K562 (cell line): ENCODE measurements at regions not wholly inside any gene's neighbourhood (a gene's known extent, or its start where the extent isn't known, plus 50 kb on each side); places are given as distances from the start of the nearest gene placed in this dataset.

Experiments
- ATAC-seq: fragments of 200-7000 bp; cut with Tn5 transposase; 3 replicates; pipeline ENCODE4 v1.9.1; 2020; ENCODE audit warnings: moderate library complexity
- BruUV-seq: library from RNA; stranded (reverse); fragments of 400-500 nt; replicated peaks from 2 replicates; lab custom pipeline; 2021; lab: Mats Ljungman, UMichigan
- CTCF ChIA-PET: fragments of 300-600 bp; formaldehyde crosslinking; extraction: SDS; loops from one replicate; lab custom pipeline; 2021; ENCODE audit warnings: low intra/inter-chr PET ratio; lab: Yijun Ruan, JAX
- POLR2A ChIA-PET: fragments of 300-600, 350-650 bp; sonication (Branson Sonifier 250); formaldehyde crosslinking; extraction: SDS; loops from one replicate; lab custom pipeline; 2021; ENCODE audit warnings: antibody characterized with exemption, inconsistent platforms; lab: Yijun Ruan, JAX
- DNase-seq, 4 experiments: peaks; one replicate each; pipeline versions ENCODE4 v3.0.0 to v3.0.0-alpha.2; 2011 to 2018; ENCODE audit warnings: low spot score in 3 of 4, mixed read lengths in 3 of 4; ENCODE audit errors: extremely low read depth in 1 of 4
- FAIRE-seq: peaks from 2 replicates; lab custom pipeline; 2011; peaks lifted over from hg19 to GRCh38; lab: Jason Lieb, UNC
- H2AFZ ChIP-seq: 2 replicates; pipeline ENCODE4 v1.6.0; 2011; ENCODE audit warnings: low read depth, low read length, control low read depth, inconsistent platforms
- H3K27ac ChIP-seq: fragments of 200-600 bp; 3 replicates; pipeline ENCODE4 v1.8.0; 2011; ENCODE audit warnings: low read depth, mild to moderate bottlenecking, control low read depth, inconsistent platforms, low read length, moderate library complexity, mixed read lengths; ENCODE audit errors: extremely low read depth
- H3K27me3 ChIP-seq, 2 experiments: fragments of 300-600 bp in 1 of 2; 2 replicates in 1 of 2; 3 replicates in 1 of 2; pipeline versions ENCODE4 v1.6.0 to v1.8.0; 2011; ENCODE audit warnings: inconsistent platforms in 2 of 2, low read length in 2 of 2, mild to moderate bottlenecking in 1 of 2, mixed read lengths in 1 of 2, moderate library complexity in 1 of 2; ENCODE audit not compliant: control insufficient read depth in 2 of 2, insufficient read depth in 2 of 2
- H3K36me3 ChIP-seq: fragments of 300-600 bp; 3 replicates; pipeline ENCODE4 v1.8.0; 2011; ENCODE audit warnings: mild to moderate bottlenecking, low read length, inconsistent platforms; ENCODE audit not compliant: control insufficient read depth, insufficient read depth
- H3K4me1 ChIP-seq, 2 experiments: fragments of 200-600 bp in 1 of 2; replicated peaks in 1 of 2; 2 replicates in 1 of 2; 3 replicates in 1 of 2; pipeline versions ENCODE4 v1.5.1 to v1.8.0; 2011; ENCODE audit warnings: inconsistent platforms in 2 of 2, low read length in 2 of 2, mild to moderate bottlenecking in 1 of 2, mixed read lengths in 1 of 2, moderate library complexity in 1 of 2; ENCODE audit not compliant: control insufficient read depth in 2 of 2, insufficient read depth in 2 of 2
- H3K4me2 ChIP-seq: 2 replicates; pipeline ENCODE4 v1.6.1; 2011; ENCODE audit warnings: low read length, control low read depth, inconsistent platforms, mixed read lengths; ENCODE audit not compliant: insufficient read depth
- H3K4me3 ChIP-seq: fragments of 200-600 bp; sonication (generic), shearing (Covaris generic); 2 replicates; pipeline ENCODE4 v1.5.1; 2016; ENCODE audit warnings: control low read depth, inconsistent platforms
- H3K79me2 ChIP-seq: fragments of 200-600 bp; 3 replicates; pipeline ENCODE4 v1.8.0; 2011; ENCODE audit warnings: low read length, inconsistent platforms; ENCODE audit not compliant: control insufficient read depth, insufficient read depth
- H3K9ac ChIP-seq, 2 experiments: 2 replicates each; pipeline versions ENCODE4 v1.6.0 to v1.6.1; 2011; ENCODE audit warnings: low read depth in 2 of 2, low read length in 2 of 2, control low read depth in 1 of 2, inconsistent platforms in 1 of 2, mild to moderate bottlenecking in 1 of 2, mixed read lengths in 1 of 2; ENCODE audit not compliant: insufficient read depth in 1 of 2
- H3K9me1 ChIP-seq: one replicate; pipeline ENCODE4 v1.6.0; 2011; ENCODE audit warnings: inconsistent platforms, mild to moderate bottlenecking, low read length, moderate library complexity; ENCODE audit not compliant: control insufficient read depth, insufficient read depth
- H3K9me3 ChIP-seq: replicated peaks from 2 replicates; pipeline ENCODE4 v1.5.1; 2011; ENCODE audit warnings: low read depth, low read length, inconsistent platforms; ENCODE audit not compliant: control insufficient read depth, insufficient read depth
- H4K20me1 ChIP-seq: replicated peaks from 2 replicates; pipeline ENCODE4 v1.6.1; 2011; ENCODE audit warnings: low read length, inconsistent platforms, mixed read lengths; ENCODE audit not compliant: control insufficient read depth, insufficient read depth
- CEBPB ChIP-seq: fragments of 450-650 bp; IDR thresholded peaks from 2 replicates; pipeline ENCODE4 v1.6.1; 2016; ENCODE audit warnings: missing genetic modification characterization, missing compliant biosample characterization
- DPF2 ChIP-seq: fragments of 450-650 bp; IDR thresholded peaks from 2 replicates; pipeline ENCODE4 v1.6.1; 2016
- JUND ChIP-seq, 2 experiments: IDR thresholded peaks; 2 replicates in 1 of 2; 3 replicates in 1 of 2; pipeline ENCODE4 v1.6.1; 2011; ENCODE audit warnings: borderline replicate concordance in 2 of 2, low read depth in 2 of 2, low read length in 2 of 2, improper control_type of control experiment in 1 of 2, missing biosample characterization in 1 of 2, missing genetic modification characterization in 1 of 2, missing genetic modification reagents in 1 of 2
- MAFF ChIP-seq: IDR thresholded peaks from 2 replicates; pipeline ENCODE4 v1.6.1; 2012; ENCODE audit warnings: low read length, improper control_type of control experiment
- MTA2 ChIP-seq: fragments of 450-650 bp; IDR thresholded peaks from 2 replicates; pipeline ENCODE4 v1.6.1; 2016; ENCODE audit warnings: low read depth
- NCOR1 ChIP-seq: fragments of 450-650 bp; IDR thresholded peaks from 2 replicates; pipeline ENCODE4 v1.6.1; 2016; ENCODE audit warnings: mild to moderate bottlenecking, moderate library complexity
- PTTG1 ChIP-seq: fragments of 450-650 bp; IDR thresholded peaks from 2 replicates; pipeline ENCODE4 v1.6.1; 2016; ENCODE audit warnings: low read depth, mild to moderate bottlenecking, missing genetic modification characterization, missing compliant biosample characterization
- SMARCE1 ChIP-seq: fragments of 450-650 bp; IDR thresholded peaks from 2 replicates; pipeline ENCODE4 v1.7.1; 2016; ENCODE audit warnings: mild to moderate bottlenecking
- TAL1 ChIP-seq: fragments of 450-650 bp; IDR thresholded peaks from 2 replicates; pipeline ENCODE4 v1.6.1; 2016; ENCODE audit warnings: mild to moderate bottlenecking
- U2AF1 ChIP-seq: fragments of 200-400 bp; formaldehyde crosslinking; optimal IDR thresholded peaks from 2 replicates; pipeline ENCODE3; 2017; ENCODE audit warnings: mild to moderate bottlenecking, low read depth, low read length, moderate library complexity
- ZBTB17 ChIP-seq: fragments of 450-650 bp; formaldehyde crosslinking; IDR thresholded peaks from 2 replicates; pipeline ENCODE4 v1.4.0; 2020; ENCODE audit warnings: mild to moderate bottlenecking
- WGBS: fragments of 100-300 bp; shearing (Covaris generic); methylation state at CpG from one replicate; pipeline ENCODE4 v1.1.6; 2016; ENCODE audit warnings: low coverage, mixed read lengths; ENCODE audit not compliant: insufficient coverage; ENCODE audit errors: missing lambda C conversion rate; 5-methylcytosine and 5-hydroxymethylcytosine counted together
- in situ Hi-C: fragments of 300-500 bp; cut with MboI; formaldehyde crosslinking; loops from 4 replicates; pipeline ENCODE4 v1.15.0; 2018; ENCODE audit warnings: inconsistent platforms, mixed read lengths
- intact Hi-C: fragments of 100-400 bp; cut with micrococcal nuclease; formaldehyde crosslinking; loops from 2 replicates; pipeline ENCODE4 v1.14.2; 2022
- TF ChIP-seq, protein P1 (sequence below), 2 experiments: fragments of 450-650 bp; IDR thresholded peaks; 2 replicates each; pipeline ENCODE4 v1.6.1; 2016
- TF ChIP-seq, protein P2 (sequence below), 2 experiments: fragments of 450-650 bp; formaldehyde crosslinking in 1 of 2; IDR thresholded peaks; 2 replicates each; pipeline versions ENCODE4 v1.4.0 to v1.6.1; 2014 to 2020; ENCODE audit warnings: mild to moderate bottlenecking in 2 of 2, borderline replicate concordance in 1 of 2, low read depth in 1 of 2

GRCh38 chr13:66069570-66069969 lies 1160.6 kb downstream of the PCDH9 start:
- peak; percentile 35 for FAIRE-seq
- in situ Hi-C loops: no loop called here
- BruUV-seq: no TSS peak
- peak; percentile 61; the same call in 1 of the 2 replicates for TF ChIP-seq SMARCE1
- TF ChIP-seq ZBTB17 (CRISPR knock-in tag): peak; percentile 97
- 0 out of 2 replicates have a peak, but pooled peaks have one; percentile 22 for TF ChIP-seq MTA2
- TF ChIP-seq, protein P1, sequence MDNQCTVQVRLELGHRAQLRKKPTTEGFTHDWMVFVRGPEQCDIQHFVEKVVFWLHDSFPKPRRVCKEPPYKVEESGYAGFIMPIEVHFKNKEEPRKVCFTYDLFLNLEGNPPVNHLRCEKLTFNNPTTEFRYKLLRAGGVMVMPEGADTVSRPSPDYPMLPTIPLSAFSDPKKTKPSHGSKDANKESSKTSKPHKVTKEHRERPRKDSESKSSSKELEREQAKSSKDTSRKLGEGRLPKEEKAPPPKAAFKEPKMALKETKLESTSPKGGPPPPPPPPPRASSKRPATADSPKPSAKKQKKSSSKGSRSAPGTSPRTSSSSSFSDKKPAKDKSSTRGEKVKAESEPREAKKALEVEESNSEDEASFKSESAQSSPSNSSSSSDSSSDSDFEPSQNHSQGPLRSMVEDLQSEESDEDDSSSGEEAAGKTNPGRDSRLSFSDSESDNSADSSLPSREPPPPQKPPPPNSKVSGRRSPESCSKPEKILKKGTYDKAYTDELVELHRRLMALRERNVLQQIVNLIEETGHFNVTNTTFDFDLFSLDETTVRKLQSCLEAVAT (IDR thresholded peaks at IDR 0.05): peak in 1 of 2 experiments; percentile 90; a peak in 2 of 4 replicates
- 0 out of 2 replicates have a peak, but pooled peaks have one; percentile 40 for TF ChIP-seq NCOR1
- TF ChIP-seq DPF2: 0 out of 2 replicates have a peak, but pooled peaks have one; percentile 54
- no peak for TF ChIP-seq CEBPB (tag)
- no peak for TF ChIP-seq PTTG1 (tag)
- TF ChIP-seq TAL1: peak; percentile 55
- peak; percentile 12; the same call in 1 of the 2 replicates for TF ChIP-seq MAFF
- TF ChIP-seq, protein P2, sequence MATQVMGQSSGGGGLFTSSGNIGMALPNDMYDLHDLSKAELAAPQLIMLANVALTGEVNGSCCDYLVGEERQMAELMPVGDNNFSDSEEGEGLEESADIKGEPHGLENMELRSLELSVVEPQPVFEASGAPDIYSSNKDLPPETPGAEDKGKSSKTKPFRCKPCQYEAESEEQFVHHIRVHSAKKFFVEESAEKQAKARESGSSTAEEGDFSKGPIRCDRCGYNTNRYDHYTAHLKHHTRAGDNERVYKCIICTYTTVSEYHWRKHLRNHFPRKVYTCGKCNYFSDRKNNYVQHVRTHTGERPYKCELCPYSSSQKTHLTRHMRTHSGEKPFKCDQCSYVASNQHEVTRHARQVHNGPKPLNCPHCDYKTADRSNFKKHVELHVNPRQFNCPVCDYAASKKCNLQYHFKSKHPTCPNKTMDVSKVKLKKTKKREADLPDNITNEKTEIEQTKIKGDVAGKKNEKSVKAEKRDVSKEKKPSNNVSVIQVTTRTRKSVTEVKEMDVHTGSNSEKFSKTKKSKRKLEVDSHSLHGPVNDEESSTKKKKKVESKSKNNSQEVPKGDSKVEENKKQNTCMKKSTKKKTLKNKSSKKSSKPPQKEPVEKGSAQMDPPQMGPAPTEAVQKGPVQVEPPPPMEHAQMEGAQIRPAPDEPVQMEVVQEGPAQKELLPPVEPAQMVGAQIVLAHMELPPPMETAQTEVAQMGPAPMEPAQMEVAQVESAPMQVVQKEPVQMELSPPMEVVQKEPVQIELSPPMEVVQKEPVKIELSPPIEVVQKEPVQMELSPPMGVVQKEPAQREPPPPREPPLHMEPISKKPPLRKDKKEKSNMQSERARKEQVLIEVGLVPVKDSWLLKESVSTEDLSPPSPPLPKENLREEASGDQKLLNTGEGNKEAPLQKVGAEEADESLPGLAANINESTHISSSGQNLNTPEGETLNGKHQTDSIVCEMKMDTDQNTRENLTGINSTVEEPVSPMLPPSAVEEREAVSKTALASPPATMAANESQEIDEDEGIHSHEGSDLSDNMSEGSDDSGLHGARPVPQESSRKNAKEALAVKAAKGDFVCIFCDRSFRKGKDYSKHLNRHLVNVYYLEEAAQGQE (IDR thresholded peaks at IDR 0.05; ENCODE audit: borderline replicate concordance): no peak; the same call in 1 of the 2 replicates
- TF ChIP-seq, protein P2 (CRISPR knock-in tag; IDR thresholded peaks at IDR 0.05; ENCODE audit: low read depth): no peak
- TF ChIP-seq U2AF1: no peak
- peak; percentile 64; the same call in 1 of the 2 replicates for TF ChIP-seq JUND (IDR thresholded peaks at IDR 0.05; ENCODE audit: borderline replicate concordance, low read depth, low read length)
- peak; percentile 43; the same call in 1 of the 3 replicates for TF ChIP-seq JUND (tag; IDR thresholded peaks at IDR 0.05; ENCODE audit: borderline replicate concordance, low read depth, low read length)

More at GRCh38 chr13:66069570-66069969, 1160.6 kb downstream of the PCDH9 start:
- Histone ChIP-seq H2AFZ (no peak overlapping the region), H3K9me1 (no peaks in the 10 kb centered on the region), H3K4me2 (no peak overlapping the region), H3K27me3 (no peaks in the 10 kb centered on the region), H3K27ac (no peak overlapping the region), H3K36me3 (no peaks in the 10 kb centered on the region), H3K4me3 (no peak overlapping the region), H3K9me3 (no peaks in the 10 kb centered on the region), H3K4me1 (peaks cover 0 to 2% of the 10 kb centered on the region in 2 experiments; a peak in 1 of 5 replicates), H3K79me2 (no peaks in the 10 kb centered on the region), H3K9ac (no peak overlapping the region), H4K20me1 (no peaks in the 10 kb centered on the region)
- intact Hi-C loops: no loop called here
- WGBS: 0% methylated on average over 1 of the region's 1 CpG
- ChIA-PET CTCF (no interaction called here), POLR2A (no interaction called here)
- peak; percentile 92 for ATAC-seq
- peak; percentile 6 to 74 (median 9) for DNase-seq
